Keratinocyte (primary cell): ENCODE measurements at regions not wholly inside any gene's neighbourhood (a gene's known extent, or its start where the extent isn't known, plus 50 kb on each side); places are given as distances from the start of the nearest gene placed in this dataset.

Source experiments
- CTCF ChIP-seq, 3 experiments: IDR thresholded peaks in 1 of 3; conservative IDR thresholded peaks in 1 of 3; optimal IDR thresholded peaks in 1 of 3; 2 replicates in 2 of 3; 3 replicates in 1 of 3; pipeline versions ENCODE3 to v1.5.1; 2011; ENCODE audit warnings: low read length in 3 of 3, mild to moderate bottlenecking in 3 of 3, moderate library complexity in 2 of 3, control low read depth in 1 of 3, inconsistent platforms in 1 of 3; ENCODE audit not compliant: insufficient read depth in 2 of 3; ENCODE audit errors: extremely low read depth in 1 of 3
- EZH2 ChIP-seq: IDR thresholded peaks from one replicate; pipeline ENCODE4 v1.6.1; 2012; ENCODE audit warnings: inconsistent platforms, mild to moderate bottlenecking, low read length, moderate library complexity

- no peak for TF ChIP-seq EZH2
- TF ChIP-seq CTCF (optimal IDR thresholded peaks at IDR 0.05 in 1 of 3, IDR thresholded peaks at IDR 0.05 in 1 of 3, conservative IDR thresholded peaks at IDR 0.05 in 1 of 3; ENCODE audit: extremely low read depth in 1 of 3, insufficient read depth in 2 of 3, low read length in 3 of 3) = no peak
Measured at GRCh38 chr11:134764367-134764766, 352.3 kb upstream of the B3GAT1 start.
